ENCODE measurements at regions not wholly inside any gene's neighbourhood (a gene's known extent, or its start where the extent isn't known, plus 50 kb on each side); places are given as distances from the start of the nearest gene placed in this dataset.

DNA sequence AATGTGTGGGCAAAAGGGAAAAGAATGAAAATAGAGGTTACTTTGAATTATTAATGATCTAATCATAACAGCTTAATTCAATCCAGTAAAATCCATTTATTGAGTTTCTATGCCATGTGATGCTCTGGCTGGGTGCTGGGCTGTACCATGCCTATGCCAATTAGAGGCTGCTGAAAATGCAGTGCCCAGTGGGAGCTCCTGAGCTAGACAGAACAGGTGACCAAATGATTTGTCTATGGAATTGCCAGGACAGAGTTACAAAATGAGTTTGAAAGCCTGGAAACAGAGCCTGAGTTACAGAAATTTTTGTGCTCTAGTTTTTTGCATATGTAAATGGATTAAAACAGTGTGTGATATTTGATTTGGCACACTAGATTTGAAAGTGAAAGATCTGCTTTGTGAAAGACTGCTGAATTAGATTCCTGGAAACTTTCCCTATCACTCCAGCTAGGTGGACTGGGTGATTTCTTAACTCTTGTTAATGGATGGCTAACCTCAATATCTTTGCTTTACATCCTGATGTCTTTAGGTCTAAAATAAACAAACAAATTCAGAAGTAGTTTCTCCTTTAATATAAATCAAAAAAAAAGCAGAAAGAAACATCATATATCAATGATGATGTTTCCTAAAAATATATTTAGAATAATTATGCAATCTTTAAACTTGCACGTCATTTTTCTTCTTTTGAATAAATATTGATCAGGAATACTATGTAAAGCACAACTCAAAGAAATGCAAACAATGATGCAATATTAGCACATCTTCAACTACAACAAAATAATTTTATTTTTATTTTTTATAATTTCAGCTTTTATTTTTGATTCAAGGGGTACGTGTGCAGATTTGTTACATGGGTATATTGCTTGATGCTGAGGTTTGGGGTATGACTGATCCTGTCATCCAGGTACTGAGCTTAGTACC, 194.8 kb upstream of the FBXL7 start:
- 43 to 59% (median 53%) methylated on average over 2 of the region's 2 CpGs for WGBS, 5 donors
- no peak for TF ChIP-seq EP300 (IDR thresholded peaks at IDR 0.05)
- TF ChIP-seq POLR2A (IDR thresholded peaks at IDR 0.05): no peak
- no peak for TF ChIP-seq CTCF (IDR thresholded peaks at IDR 0.05)
- no peak for TF ChIP-seq POLR2AphosphoS5 (IDR thresholded peaks at IDR 0.05)
- H3K4me1 ChIP-seq: peaks cover 0 to 6% (median 0%) of the 10 kb centered on the region in 4 donors
- intact Hi-C loops (cut with DNase I; ENCODE audit: low total_unique reads): no loop called here
- H3K4me3 ChIP-seq: no peak overlapping the region
- H3K36me3 ChIP-seq: no peaks in the 10 kb centered on the region
- H3K27me3 ChIP-seq: no peaks in the 10 kb centered on the region
- DNase-seq: no peak
- no peak overlapping the region for H3K27ac ChIP-seq
- H3K9me3 ChIP-seq: no peaks in the 10 kb centered on the region

DNA sequence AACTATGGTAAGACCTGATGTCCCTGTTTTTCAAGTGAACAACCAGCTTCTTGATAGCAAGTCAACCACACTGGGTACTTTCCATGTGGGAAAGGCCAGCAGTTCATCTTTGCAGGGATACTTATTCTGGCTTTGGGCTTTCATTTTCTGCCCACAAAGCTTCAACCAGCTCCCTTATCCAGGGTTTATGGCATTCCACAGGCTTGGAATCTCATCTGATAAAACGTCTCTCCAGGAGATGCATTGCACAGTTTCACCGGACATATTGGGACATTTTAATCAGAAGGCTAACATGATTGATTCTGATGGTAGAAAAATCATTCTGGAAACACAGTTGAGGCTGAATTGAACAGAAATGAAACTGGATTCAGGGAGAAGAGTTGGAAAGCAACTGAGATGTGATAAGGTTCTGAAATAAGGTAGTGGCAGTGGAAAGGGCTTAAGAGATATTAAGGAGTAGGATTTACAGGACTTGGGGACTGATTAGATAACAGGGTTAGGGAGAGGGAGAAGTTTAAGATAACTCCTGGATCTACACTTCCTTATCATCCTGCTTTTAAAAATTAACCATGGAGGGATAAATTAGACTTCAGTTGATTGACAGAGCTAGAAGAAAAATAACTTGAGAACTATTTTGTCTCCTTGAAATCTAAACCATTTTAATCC, 195.8 kb upstream of the FBXL7 start:
- Histone ChIP-seq H3K36me3 (no peaks in the 10 kb centered on the region), H3K27ac (no peak overlapping the region), H3K9me3 (no peaks in the 10 kb centered on the region), H3K27me3 (no peaks in the 10 kb centered on the region), H3K4me1 (peaks cover 0 to 6% (median 0%) of the 10 kb centered on the region in 4 donors), H3K4me3 (no peak overlapping the region)
- whole genome bisulfite sequencing, 5 donors: 24 to 45% (median 32%) methylated on average over 2 of the region's 2 CpGs
- intact Hi-C loops (cut with DNase I; ENCODE audit: low total_unique reads): no loop called here
- DNase-seq: no peak
- TF ChIP-seq POLR2AphosphoS5 (IDR thresholded peaks at IDR 0.05) (peak in 1 of 3 donors; percentile 7), POLR2A (IDR thresholded peaks at IDR 0.05) (no peak)

DNA sequence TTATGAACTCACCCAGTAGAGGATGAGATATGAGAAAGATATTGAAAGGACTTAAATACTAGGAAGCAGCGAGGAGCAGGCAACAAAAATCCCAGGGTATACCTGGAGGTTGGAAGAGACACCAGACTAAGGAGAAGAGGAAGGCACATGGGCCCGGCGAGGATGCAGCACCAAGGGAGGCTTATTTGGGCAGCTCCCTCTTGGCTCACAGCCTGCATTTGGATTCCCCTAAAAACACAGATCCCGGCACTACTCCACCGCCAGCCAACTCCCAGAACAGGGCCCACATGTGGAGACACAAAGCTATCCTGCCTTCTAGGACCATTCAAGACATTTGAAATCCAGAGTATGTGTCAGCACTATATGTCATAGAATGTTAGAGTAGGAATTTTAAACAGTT, 199.8 kb upstream of the FBXL7 start:
- WGBS, 5 donors: 78 to 85% (median 84%) methylated on average over 5 of the region's 5 CpGs
- H3K4me1 ChIP-seq: peaks cover 0 to 6% (median 0%) of the 10 kb centered on the region in 4 donors
- H3K9me3 ChIP-seq: no peaks in the 10 kb centered on the region
- H3K27me3 ChIP-seq: no peaks in the 10 kb centered on the region
- DNase-seq: no peak
- no peaks in the 10 kb centered on the region for H3K36me3 ChIP-seq
- TF ChIP-seq POLR2A (IDR thresholded peaks at IDR 0.05) (no peak), POLR2AphosphoS5 (IDR thresholded peaks at IDR 0.05) (no peak), EP300 (IDR thresholded peaks at IDR 0.05) (no peak), CTCF (IDR thresholded peaks at IDR 0.05) (no peak)
- intact Hi-C loops (cut with DNase I; ENCODE audit: low total_unique reads): no loop called here
- no peak overlapping the region for H3K4me3 ChIP-seq
- H3K27ac ChIP-seq: no peak overlapping the region

DNA sequence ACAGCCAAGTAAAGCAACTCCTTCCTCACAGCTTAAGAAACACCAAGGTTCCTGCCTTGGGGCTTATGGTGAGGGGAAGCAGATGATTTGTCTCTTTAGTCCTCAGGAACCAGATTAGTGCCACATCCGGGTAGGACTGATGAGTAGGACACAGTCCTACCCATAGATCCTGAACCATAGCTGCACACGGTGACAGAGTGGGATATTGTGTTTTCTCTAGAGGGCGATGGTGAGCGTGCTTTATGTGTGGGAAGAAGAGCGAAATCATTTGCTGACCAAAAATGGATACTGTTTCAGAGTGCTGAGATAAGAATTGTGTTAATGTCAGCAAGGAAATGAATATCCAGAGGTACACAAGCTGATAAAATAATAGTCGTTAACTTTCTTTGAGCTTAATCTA, 209.0 kb upstream of the FBXL7 start:
- Histone ChIP-seq H3K4me1 (no peaks in the 10 kb centered on the region), H3K4me3 (no peak overlapping the region), H3K36me3 (no peaks in the 10 kb centered on the region), H3K27me3 (no peaks in the 10 kb centered on the region), H3K27ac (no peak overlapping the region), H3K9me3 (peaks cover 0 to 15% (median 3%) of the 10 kb centered on the region in 4 donors)
- intact Hi-C loops (cut with DNase I; ENCODE audit: low total_unique reads): no loop called here
- DNase-seq: no peak
- TF ChIP-seq CTCF (IDR thresholded peaks at IDR 0.05): no peak
- TF ChIP-seq POLR2A (IDR thresholded peaks at IDR 0.05): no peak
- no peak for TF ChIP-seq POLR2AphosphoS5 (IDR thresholded peaks at IDR 0.05)
- no peak for TF ChIP-seq EP300 (IDR thresholded peaks at IDR 0.05)
- WGBS, 5 donors: 82 to 91% (median 90%) methylated on average over 6 of the region's 6 CpGs
